ENCODE measurements at regions not wholly inside any gene's neighbourhood (a gene's known extent, or its start where the extent isn't known, plus 50 kb on each side); places are given as distances from the start of the nearest gene placed in this dataset.

GRCh38 chr2:120421830-120422175, 75.9 kb downstream of the INHBB start:
- Histone ChIP-seq H3K27ac (no peak overlapping the region), H3K27me3 (replicated peaks) (peaks cover 30% of the 10 kb centered on the region), H3K36me3 (replicated peaks) (no peaks in the 10 kb centered on the region), H3K4me3 (ENCODE audit: low read depth, low read length) (no peak overlapping the region)
- in situ Hi-C loops (cut with HindIII; ENCODE audit: low pct_ligation_motif_present, low sequenced_read_pairs), result no loop called here
- DNase-seq, result no peak
- TF ChIP-seq CTCF (IDR thresholded peaks at IDR 0.05; ENCODE audit: low read depth, low read length, missing control alignments), result no peak

GRCh38 chr2:120422465-120423160, 76.7 kb downstream of the INHBB start:
- H3K36me3 ChIP-seq (replicated peaks), result no peaks in the 10 kb centered on the region
- no peak overlapping the region for H3K27ac ChIP-seq
- DNase-seq, result no peak
- in situ Hi-C loops (cut with HindIII; ENCODE audit: low pct_ligation_motif_present, low sequenced_read_pairs), result no loop called here
- peaks cover 30% of the 10 kb centered on the region for H3K27me3 ChIP-seq (replicated peaks)
- TF ChIP-seq CTCF (IDR thresholded peaks at IDR 0.05; ENCODE audit: low read depth, low read length, missing control alignments), result no peak
- H3K4me3 ChIP-seq (ENCODE audit: low read depth, low read length), result no peak overlapping the region

GRCh38 chr2:120423167-120423943, 77.4 kb downstream of the INHBB start:
- TF ChIP-seq CTCF (IDR thresholded peaks at IDR 0.05; ENCODE audit: low read depth, low read length, missing control alignments), result no peak
- Histone ChIP-seq H3K4me3 (ENCODE audit: low read depth, low read length) (no peak overlapping the region), H3K27ac (no peak overlapping the region), H3K27me3 (replicated peaks) (peaks cover 27% of the 10 kb centered on the region), H3K36me3 (replicated peaks) (no peaks in the 10 kb centered on the region)
- in situ Hi-C loops (cut with HindIII; ENCODE audit: low pct_ligation_motif_present, low sequenced_read_pairs), result no loop called here
- no peak for DNase-seq

- Histone ChIP-seq H3K27me3 (replicated peaks) (peaks cover 28% of the 10 kb centered on the region), H3K4me3 (ENCODE audit: low read depth, low read length) (no peak overlapping the region), H3K36me3 (replicated peaks) (no peaks in the 10 kb centered on the region), H3K27ac (no peak overlapping the region)
- TF ChIP-seq CTCF (IDR thresholded peaks at IDR 0.05; ENCODE audit: low read depth, low read length, missing control alignments), result no peak
- in situ Hi-C loops (cut with HindIII; ENCODE audit: low pct_ligation_motif_present, low sequenced_read_pairs), result no loop called here
- no peak for DNase-seq
Observed at GRCh38 chr2:120424274-120424796, 78.4 kb downstream of the INHBB start.

GRCh38 chr2:120425014-120425413, 79.1 kb downstream of the INHBB start:
- in situ Hi-C loops (cut with HindIII; ENCODE audit: low pct_ligation_motif_present, low sequenced_read_pairs), result no loop called here
- peaks cover 29% of the 10 kb centered on the region for H3K27me3 ChIP-seq (replicated peaks)

More at GRCh38 chr2:120425014-120425413, 79.1 kb downstream of the INHBB start:
- H3K36me3 ChIP-seq (replicated peaks), result no peaks in the 10 kb centered on the region
- TF ChIP-seq CTCF (IDR thresholded peaks at IDR 0.05; ENCODE audit: low read depth, low read length, missing control alignments), result no peak
- H3K27ac ChIP-seq, result no peak overlapping the region
- DNase-seq, result no peak
- no peak overlapping the region for H3K4me3 ChIP-seq (ENCODE audit: low read depth, low read length)
